Activated B cell treated with CpG ODN at 0.5 μM for 24 hours (primary cell): ENCODE measurements at regions not wholly inside any gene's neighbourhood (a gene's known extent, or its start where the extent isn't known, plus 50 kb on each side); places are given as distances from the start of the nearest gene placed in this dataset.

ENCODE experiments used
- ATAC-seq: fragments of 200-7000 bp; cut with Tn5 transposase; one replicate; pipeline ENCODE4 v1.10.0; 2021; ENCODE audit warnings: low read depth, mild to moderate bottlenecking, moderate library complexity
- CTCF ChIA-PET: fragments of 350-600 bp; sonication (Branson Sonifier 250); formaldehyde crosslinking; loops from one replicate; lab custom pipeline; 2021; ENCODE audit warnings: antibody characterized with exemption; lab: Charles Lee
- POLR2A ChIA-PET: fragments of 350-600 bp; sonication (Branson Sonifier 250); formaldehyde crosslinking; loops from one replicate; lab custom pipeline; 2021; ENCODE audit warnings: antibody characterized with exemption; lab: Charles Lee
- DNase-seq: peaks from one replicate; pipeline ENCODE4 v3.0.0; 2022
- H3K27ac Mint-ChIP-seq: one replicate; pipeline ENCODE4 v1.8.0; 2020; ENCODE audit warnings: mixed read lengths
- H3K27me3 Mint-ChIP-seq: one replicate; pipeline ENCODE4 v1.8.0; 2021; ENCODE audit warnings: mixed read lengths
- H3K36me3 Mint-ChIP-seq: one replicate; pipeline ENCODE4 v1.8.0; 2021; ENCODE audit warnings: low read depth, mixed read lengths
- H3K4me1 Mint-ChIP-seq: one replicate; pipeline ENCODE4 v1.8.0; 2021; ENCODE audit warnings: mixed read lengths
- H3K4me3 Mint-ChIP-seq: one replicate; pipeline ENCODE4 v1.8.0; 2020; ENCODE audit warnings: mild to moderate bottlenecking, mixed read lengths
- H3K9me3 Mint-ChIP-seq: one replicate; pipeline ENCODE4 v1.8.0; 2020; ENCODE audit warnings: mixed read lengths
- CTCF ChIP-seq: fragments of 200-600 bp; IDR thresholded peaks from one replicate; pipeline ENCODE4 v1.8.0; 2022; ENCODE audit warnings: antibody characterized with exemption, mild to moderate bottlenecking
- intact Hi-C: fragments of 100-400 bp; cut with micrococcal nuclease; formaldehyde crosslinking; loops from one replicate; pipeline ENCODE4 v1.15.1; 2024

GRCh38 chr7:54615-55014, 137.8 kb upstream of the FAM20C start:
- no peak for ATAC-seq
- Mint-ChIP-seq H3K9me3 (no peaks in the 10 kb centered on the region), H3K27ac (no peak overlapping the region), H3K27me3 (peaks cover 4% of the 10 kb centered on the region), H3K36me3 (no peaks in the 10 kb centered on the region), H3K4me1 (no peaks in the 10 kb centered on the region), H3K4me3 (no peak overlapping the region)
- ChIA-PET CTCF (no interaction called here), POLR2A (no interaction called here)
- DNase-seq, result no peak
- TF ChIP-seq CTCF, result no peak
- intact Hi-C loops, result no loop called here

GRCh38 chr7:55690-56248, 136.6 kb upstream of the FAM20C start:
- no peak for ATAC-seq
- no peak overlapping the region for H3K27ac Mint-ChIP-seq
- intact Hi-C loops, result no loop called here
- no peak for TF ChIP-seq CTCF
- H3K27me3 Mint-ChIP-seq, result peaks cover 4% of the 10 kb centered on the region
- DNase-seq, result no peak
- H3K4me3 Mint-ChIP-seq, result no peak overlapping the region
- ChIA-PET CTCF (no interaction called here), POLR2A (no interaction called here)
- H3K9me3 Mint-ChIP-seq, result no peaks in the 10 kb centered on the region
- H3K4me1 Mint-ChIP-seq, result no peaks in the 10 kb centered on the region
- no peaks in the 10 kb centered on the region for H3K36me3 Mint-ChIP-seq

GRCh38 chr7:56291-56913, 136.0 kb upstream of the FAM20C start:
- Mint-ChIP-seq H3K27ac (no peak overlapping the region), H3K4me3 (no peak overlapping the region), H3K9me3 (no peaks in the 10 kb centered on the region), H3K4me1 (no peaks in the 10 kb centered on the region), H3K27me3 (peaks cover 4% of the 10 kb centered on the region), H3K36me3 (no peaks in the 10 kb centered on the region)
- TF ChIP-seq CTCF, result no peak
- CTCF ChIA-PET, result no interaction called here
- POLR2A ChIA-PET, result no interaction called here
- ATAC-seq (no peak), DNase-seq (no peak)
- intact Hi-C loops, result no loop called here

- Mint-ChIP-seq H3K27me3 (peaks cover 4% of the 10 kb centered on the region), H3K9me3 (no peaks in the 10 kb centered on the region), H3K36me3 (no peaks in the 10 kb centered on the region), H3K4me1 (no peaks in the 10 kb centered on the region), H3K27ac (no peak overlapping the region), H3K4me3 (no peak overlapping the region)
- intact Hi-C loops, result no loop called here
- TF ChIP-seq CTCF, result no peak
- POLR2A ChIA-PET, result no interaction called here
- no peak for ATAC-seq
- DNase-seq, result no peak
- CTCF ChIA-PET, result no interaction called here
Observed at GRCh38 chr7:57071-57470, 135.3 kb upstream of the FAM20C start.

GRCh38 chr7:57482-58255, 134.7 kb upstream of the FAM20C start:
- ATAC-seq (no peak), DNase-seq (no peak)
- H3K27me3 Mint-ChIP-seq, result peaks cover 4% of the 10 kb centered on the region
- H3K27ac Mint-ChIP-seq, result no peak overlapping the region
- ChIA-PET POLR2A (no interaction called here), CTCF (no interaction called here)
- no peaks in the 10 kb centered on the region for H3K36me3 Mint-ChIP-seq
- H3K4me3 Mint-ChIP-seq, result no peak overlapping the region
- TF ChIP-seq CTCF, result no peak
- no peaks in the 10 kb centered on the region for H3K4me1 Mint-ChIP-seq
- no peaks in the 10 kb centered on the region for H3K9me3 Mint-ChIP-seq
- intact Hi-C loops, result no loop called here
